DND-41 (cell line): ENCODE measurements at regions not wholly inside any gene's neighbourhood (a gene's known extent, or its start where the extent isn't known, plus 50 kb on each side); places are given as distances from the start of the nearest gene placed in this dataset.
"Not testable (repeated sequence)": the region's sequence is repeated elsewhere in the genome, so short reads cannot be mapped to it uniquely, and the experiment has no call there.

Experiments used
- CTCF ChIP-seq: IDR thresholded peaks from 2 replicates; pipeline ENCODE4 v1.5.1; 2012; ENCODE audit warnings: borderline replicate concordance, low read length, moderate library complexity, mild to moderate bottlenecking; ENCODE audit not compliant: poor library complexity, severe bottlenecking; ENCODE audit errors: extremely low read depth
- EZH2 ChIP-seq: IDR thresholded peaks from 3 replicates; pipeline ENCODE4 v1.6.1; 2012; ENCODE audit warnings: borderline replicate concordance, low read depth, mild to moderate bottlenecking, moderate library complexity, low read length, inconsistent platforms; ENCODE audit not compliant: severe bottlenecking

- not testable (repeated sequence) for TF ChIP-seq CTCF, EZH2
Observed at GRCh38 chr2:236381253-236381652, 117.0 kb upstream of the ASB18 start.
